ENCODE measurements at regions not wholly inside any gene's neighbourhood (a gene's known extent, or its start where the extent isn't known, plus 50 kb on each side); places are given as distances from the start of the nearest gene placed in this dataset.
A peak's percentile ranks its signal among the peaks of the same experiment; 100 is the strongest.
"Not testable (repeated sequence)": the region's sequence is repeated elsewhere in the genome, so short reads cannot be mapped to it uniquely, and the experiment has no call there.

- CTCF ChIA-PET, result no interaction called here
- no peaks in the 10 kb centered on the region for H3K9me3 Mint-ChIP-seq
- POLR2A ChIA-PET, result no interaction called here
- no peak overlapping the region for H3K27ac Mint-ChIP-seq
- H3K36me3 Mint-ChIP-seq (ENCODE audit: low read depth), result no peaks in the 10 kb centered on the region
- no peaks in the 10 kb centered on the region for H3K27me3 Mint-ChIP-seq
- no peak overlapping the region for H3K4me3 Mint-ChIP-seq
- DNase-seq, result no peak
- H3K4me1 Mint-ChIP-seq, result no peaks in the 10 kb centered on the region
Observed at GRCh38 chr18:6497543-6497942, 82.8 kb upstream of the L3MBTL4 start.

GRCh38 chr18:6498289-6498856 lies 83.7 kb upstream of the L3MBTL4 start:
- DNase-seq, result no peak
- CTCF ChIA-PET, result no interaction called here

GRCh38 chr18:6504605-6505497 lies 90.1 kb upstream of the L3MBTL4 start:
- no peak overlapping the region for H3K27ac Mint-ChIP-seq
- no peaks in the 10 kb centered on the region for H3K9me3 Mint-ChIP-seq
- no peaks in the 10 kb centered on the region for H3K4me1 Mint-ChIP-seq
- H3K4me3 Mint-ChIP-seq, result no peak overlapping the region
- H3K27me3 Mint-ChIP-seq, result no peaks in the 10 kb centered on the region
- CTCF ChIA-PET, result no interaction called here
- no peak for DNase-seq
- POLR2A ChIA-PET, result no interaction called here
- H3K36me3 Mint-ChIP-seq (ENCODE audit: low read depth), result no peaks in the 10 kb centered on the region

More at GRCh38 chr18:6498289-6498856, 83.7 kb upstream of the L3MBTL4 start:
- no peak overlapping the region for H3K4me3 Mint-ChIP-seq
- no peak overlapping the region for H3K27ac Mint-ChIP-seq
- POLR2A ChIA-PET, result no interaction called here
- H3K9me3 Mint-ChIP-seq, result no peaks in the 10 kb centered on the region
- no peaks in the 10 kb centered on the region for H3K27me3 Mint-ChIP-seq
- H3K4me1 Mint-ChIP-seq, result no peaks in the 10 kb centered on the region
- no peaks in the 10 kb centered on the region for H3K36me3 Mint-ChIP-seq (ENCODE audit: low read depth)

GRCh38 chr18:6505498-6505875 lies 90.8 kb upstream of the L3MBTL4 start:
- ChIA-PET CTCF (no interaction called here), POLR2A (no interaction called here)
- DNase-seq, result no peak
- Mint-ChIP-seq H3K4me1 (no peaks in the 10 kb centered on the region), H3K9me3 (no peaks in the 10 kb centered on the region), H3K4me3 (no peak overlapping the region), H3K36me3 (ENCODE audit: low read depth) (no peaks in the 10 kb centered on the region), H3K27ac (no peak overlapping the region), H3K27me3 (no peaks in the 10 kb centered on the region)

GRCh38 chr18:6509417-6509816 lies 94.7 kb upstream of the L3MBTL4 start:
- Mint-ChIP-seq H3K9me3 (no peaks in the 10 kb centered on the region), H3K36me3 (ENCODE audit: low read depth) (no peaks in the 10 kb centered on the region), H3K27me3 (no peaks in the 10 kb centered on the region), H3K27ac (no peak overlapping the region), H3K4me1 (no peaks in the 10 kb centered on the region), H3K4me3 (no peak overlapping the region)
- no peak for DNase-seq
- ChIA-PET POLR2A (no interaction called here), CTCF (no interaction called here)

GRCh38 chr18:6509832-6510231 lies 95.1 kb upstream of the L3MBTL4 start:
- no peak overlapping the region for H3K27ac Mint-ChIP-seq
- no peak for DNase-seq
- H3K27me3 Mint-ChIP-seq, result no peaks in the 10 kb centered on the region
- H3K9me3 Mint-ChIP-seq, result no peaks in the 10 kb centered on the region
- H3K36me3 Mint-ChIP-seq (ENCODE audit: low read depth), result no peaks in the 10 kb centered on the region
- ChIA-PET CTCF (no interaction called here), POLR2A (no interaction called here)
- no peak overlapping the region for H3K4me3 Mint-ChIP-seq
- H3K4me1 Mint-ChIP-seq, result no peaks in the 10 kb centered on the region

- Mint-ChIP-seq H3K9me3 (peaks cover 3% of the 10 kb centered on the region), H3K4me1 (no peaks in the 10 kb centered on the region), H3K27me3 (no peaks in the 10 kb centered on the region), H3K36me3 (ENCODE audit: low read depth) (no peaks in the 10 kb centered on the region), H3K27ac (no peak overlapping the region), H3K4me3 (no peak overlapping the region)
- no peak for DNase-seq
- POLR2A ChIA-PET, result no interaction called here
- CTCF ChIA-PET, result no interaction called here
Observed at GRCh38 chr18:6520901-6521300, 106.2 kb upstream of the L3MBTL4 start.

GRCh38 chr18:6521803-6522418 lies 107.2 kb upstream of the L3MBTL4 start:
- Mint-ChIP-seq H3K27ac (no peak overlapping the region), H3K36me3 (ENCODE audit: low read depth) (no peaks in the 10 kb centered on the region), H3K27me3 (no peaks in the 10 kb centered on the region), H3K4me1 (no peaks in the 10 kb centered on the region), H3K9me3 (peaks cover 3% of the 10 kb centered on the region), H3K4me3 (no peak overlapping the region)
- ChIA-PET POLR2A (no interaction called here), CTCF (interaction anchor here (0.6 kb wide), 1 partner anchor 1328 kb away, joined by 3 read pairs; no protein-coding TSS in a partner anchor)
- peak; percentile 39 for DNase-seq

- DNase-seq, result no peak
- Mint-ChIP-seq H3K9me3 (peaks cover 3% of the 10 kb centered on the region), H3K27me3 (no peaks in the 10 kb centered on the region), H3K4me1 (no peaks in the 10 kb centered on the region), H3K27ac (no peak overlapping the region), H3K36me3 (ENCODE audit: low read depth) (no peaks in the 10 kb centered on the region), H3K4me3 (no peak overlapping the region)
- CTCF ChIA-PET, result no interaction called here
- POLR2A ChIA-PET, result no interaction called here
Observed at GRCh38 chr18:6525604-6526003, 110.9 kb upstream of the L3MBTL4 start.

GRCh38 chr18:6537475-6537874 lies 122.8 kb upstream of the L3MBTL4 start:
- Mint-ChIP-seq H3K4me1 (no peaks in the 10 kb centered on the region), H3K27me3 (no peaks in the 10 kb centered on the region), H3K4me3 (no peak overlapping the region), H3K27ac (no peak overlapping the region), H3K36me3 (ENCODE audit: low read depth) (no peaks in the 10 kb centered on the region), H3K9me3 (no peaks in the 10 kb centered on the region)
- POLR2A ChIA-PET, result no interaction called here
- no peak for DNase-seq
- CTCF ChIA-PET, result no interaction called here

GRCh38 chr18:6541131-6541679 lies 126.5 kb upstream of the L3MBTL4 start:
- H3K4me3 Mint-ChIP-seq; H3K27ac Mint-ChIP-seq; H3K4me1 Mint-ChIP-seq; H3K27me3 Mint-ChIP-seq; H3K36me3 Mint-ChIP-seq (ENCODE audit: low read depth); POLR2A ChIA-PET; CTCF ChIA-PET; DNase-seq; H3K9me3 Mint-ChIP-seq: not testable (repeated sequence)

GRCh38 chr18:6542296-6542695 lies 127.6 kb upstream of the L3MBTL4 start:
- POLR2A ChIA-PET, result no interaction called here
- no peaks in the 10 kb centered on the region for H3K9me3 Mint-ChIP-seq
- H3K4me1 Mint-ChIP-seq, result no peaks in the 10 kb centered on the region
- H3K36me3 Mint-ChIP-seq (ENCODE audit: low read depth), result no peaks in the 10 kb centered on the region
- CTCF ChIA-PET, result no interaction called here
- no peak for DNase-seq
- H3K27ac Mint-ChIP-seq, result no peak overlapping the region
- no peaks in the 10 kb centered on the region for H3K27me3 Mint-ChIP-seq
- H3K4me3 Mint-ChIP-seq, result no peak overlapping the region

- CTCF ChIA-PET, result no interaction called here
- H3K27me3 Mint-ChIP-seq, result no peaks in the 10 kb centered on the region
Observed at GRCh38 chr18:6543330-6543908, 128.7 kb upstream of the L3MBTL4 start.

More at GRCh38 chr18:6543330-6543908, 128.7 kb upstream of the L3MBTL4 start:
- H3K36me3 Mint-ChIP-seq (ENCODE audit: low read depth), result no peaks in the 10 kb centered on the region
- H3K9me3 Mint-ChIP-seq, result no peaks in the 10 kb centered on the region
- no peak for DNase-seq
- POLR2A ChIA-PET, result no interaction called here
- no peak overlapping the region for H3K27ac Mint-ChIP-seq
- no peaks in the 10 kb centered on the region for H3K4me1 Mint-ChIP-seq
- no peak overlapping the region for H3K4me3 Mint-ChIP-seq

Measured in activated CD4-positive, alpha-beta T cell treated with anti-CD3 and anti-CD28 coated beads, Interleukin-2, amount 10 ng/mL, durations not matched to agents 7 days and 5 days (primary cell).